HUES6 (cell line): ENCODE measurements at regions not wholly inside any gene's neighbourhood (a gene's known extent, or its start where the extent isn't known, plus 50 kb on each side); places are given as distances from the start of the nearest gene placed in this dataset.

Source experiments
- H3K27ac ChIP-seq: 2 replicates; pipeline ENCODE4 v1.7.0; 2013; ENCODE audit warnings: low read depth, mild to moderate bottlenecking, low read length, inconsistent platforms
- H3K27me3 ChIP-seq: 2 replicates; pipeline ENCODE4 v1.6.1; 2013; ENCODE audit warnings: low read length; ENCODE audit not compliant: control insufficient read depth, insufficient read depth
- H3K36me3 ChIP-seq: 2 replicates; pipeline ENCODE4 v1.6.1; 2013; ENCODE audit warnings: low read length; ENCODE audit not compliant: control insufficient read depth, insufficient read depth
- H3K4me1 ChIP-seq: 2 replicates; pipeline ENCODE4 v1.6.1; 2013; ENCODE audit warnings: low read length; ENCODE audit not compliant: control insufficient read depth, insufficient read depth
- H3K4me3 ChIP-seq: 2 replicates; pipeline ENCODE4 v1.5.1; 2013; ENCODE audit warnings: low read depth, low read length
- H3K9ac ChIP-seq: one replicate; pipeline ENCODE4 v1.6.1; 2013; ENCODE audit warnings: mild to moderate bottlenecking, low read length
- H3K9me3 ChIP-seq: 2 replicates; pipeline ENCODE4 v1.6.1; 2013; ENCODE audit warnings: low read depth, low read length; ENCODE audit not compliant: control insufficient read depth, insufficient read depth

GRCh38 chr7:155163696-155164095, 93.6 kb downstream of the HTR5A start:
- no peak overlapping the region for H3K27ac ChIP-seq
- no peaks in the 10 kb centered on the region for H3K36me3 ChIP-seq
- no peaks in the 10 kb centered on the region for H3K27me3 ChIP-seq
- H3K9ac ChIP-seq = no peak overlapping the region
- no peaks in the 10 kb centered on the region for H3K4me1 ChIP-seq
- H3K9me3 ChIP-seq = peaks cover under 1% of the 10 kb centered on the region
- no peak overlapping the region for H3K4me3 ChIP-seq

- Histone ChIP-seq H3K4me3 (no peak overlapping the region), H3K27ac (no peak overlapping the region), H3K27me3 (no peaks in the 10 kb centered on the region), H3K9ac (no peak overlapping the region), H3K36me3 (no peaks in the 10 kb centered on the region), H3K9me3 (no peaks in the 10 kb centered on the region), H3K4me1 (no peaks in the 10 kb centered on the region)
Observed at GRCh38 chr7:155164316-155164715, 94.2 kb downstream of the HTR5A start.

GRCh38 chr7:155166108-155166507, 96.0 kb downstream of the HTR5A start:
- H3K27me3 ChIP-seq = no peaks in the 10 kb centered on the region
- H3K9me3 ChIP-seq = no peaks in the 10 kb centered on the region
- no peak overlapping the region for H3K4me3 ChIP-seq
- H3K27ac ChIP-seq = no peak overlapping the region
- no peaks in the 10 kb centered on the region for H3K4me1 ChIP-seq
- H3K9ac ChIP-seq = no peak overlapping the region
- no peaks in the 10 kb centered on the region for H3K36me3 ChIP-seq

- Histone ChIP-seq H3K9me3 (no peaks in the 10 kb centered on the region), H3K4me3 (no peak overlapping the region), H3K4me1 (no peaks in the 10 kb centered on the region), H3K9ac (no peak overlapping the region), H3K27ac (no peak overlapping the region), H3K36me3 (no peaks in the 10 kb centered on the region), H3K27me3 (no peaks in the 10 kb centered on the region)
Observed at GRCh38 chr7:155166673-155167370, 96.7 kb downstream of the HTR5A start.

GRCh38 chr7:155167706-155168365, 97.7 kb downstream of the HTR5A start:
- no peaks in the 10 kb centered on the region for H3K4me1 ChIP-seq
- H3K27ac ChIP-seq = no peak overlapping the region
- H3K9me3 ChIP-seq = no peaks in the 10 kb centered on the region
- H3K27me3 ChIP-seq = no peaks in the 10 kb centered on the region
- no peak overlapping the region for H3K4me3 ChIP-seq
- no peaks in the 10 kb centered on the region for H3K36me3 ChIP-seq
- no peak overlapping the region for H3K9ac ChIP-seq

- no peak overlapping the region for H3K9ac ChIP-seq
- H3K9me3 ChIP-seq = no peaks in the 10 kb centered on the region
- no peaks in the 10 kb centered on the region for H3K27me3 ChIP-seq
- no peak overlapping the region for H3K27ac ChIP-seq
- H3K4me1 ChIP-seq = no peaks in the 10 kb centered on the region
- H3K36me3 ChIP-seq = no peaks in the 10 kb centered on the region
- no peak overlapping the region for H3K4me3 ChIP-seq
Observed at GRCh38 chr7:155168597-155169480, 98.7 kb downstream of the HTR5A start.

- H3K4me3 ChIP-seq = no peak overlapping the region
- H3K9me3 ChIP-seq = no peaks in the 10 kb centered on the region
- H3K27ac ChIP-seq = no peak overlapping the region
- H3K36me3 ChIP-seq = no peaks in the 10 kb centered on the region
- H3K27me3 ChIP-seq = no peaks in the 10 kb centered on the region
- no peaks in the 10 kb centered on the region for H3K4me1 ChIP-seq
- no peak overlapping the region for H3K9ac ChIP-seq
Observed at GRCh38 chr7:155169498-155170065, 99.5 kb downstream of the HTR5A start.

GRCh38 chr7:155170331-155170730, 100.2 kb downstream of the HTR5A start:
- H3K27ac ChIP-seq = no peak overlapping the region
- no peak overlapping the region for H3K4me3 ChIP-seq
- H3K9ac ChIP-seq = no peak overlapping the region
- H3K4me1 ChIP-seq = no peaks in the 10 kb centered on the region
- no peaks in the 10 kb centered on the region for H3K36me3 ChIP-seq
- H3K27me3 ChIP-seq = no peaks in the 10 kb centered on the region
- H3K9me3 ChIP-seq = no peaks in the 10 kb centered on the region

GRCh38 chr7:155172141-155172540, 102.0 kb downstream of the HTR5A start:
- Histone ChIP-seq H3K27me3 (no peaks in the 10 kb centered on the region), H3K9ac (no peak overlapping the region), H3K4me1 (no peaks in the 10 kb centered on the region)

GRCh38 chr7:155173905-155174304, 103.8 kb downstream of the HTR5A start:
- Histone ChIP-seq H3K36me3 (no peaks in the 10 kb centered on the region), H3K4me1 (no peaks in the 10 kb centered on the region), H3K27ac (no peak overlapping the region), H3K27me3 (no peaks in the 10 kb centered on the region), H3K9ac (no peak overlapping the region), H3K4me3 (no peak overlapping the region), H3K9me3 (peaks cover 5% of the 10 kb centered on the region; the same call in 1 of the 2 replicates)

More at GRCh38 chr7:155172141-155172540, 102.0 kb downstream of the HTR5A start:
- Histone ChIP-seq H3K27ac (no peak overlapping the region), H3K9me3 (peaks cover 5% of the 10 kb centered on the region; the same call in 1 of the 2 replicates), H3K36me3 (no peaks in the 10 kb centered on the region), H3K4me3 (no peak overlapping the region)
